ENCODE measurements at regions not wholly inside any gene's neighbourhood (a gene's known extent, or its start where the extent isn't known, plus 50 kb on each side); places are given as distances from the start of the nearest gene placed in this dataset.

- Histone ChIP-seq H3K18ac (ENCODE audit: low read depth, low read length) (no peak overlapping the region), H3K4ac (ENCODE audit: low read depth, low read length) (no peak overlapping the region), H3K14ac (replicated peaks; ENCODE audit: low read depth, low read length) (no peak overlapping the region), H3K4me2 (ENCODE audit: low read depth, low read length) (no peak overlapping the region), H3K9ac (ENCODE audit: low read depth, low read length) (no peak overlapping the region), H3K56ac (ENCODE audit: extremely low read depth, insufficient read depth, low read length) (no peak overlapping the region), H2AK5ac (ENCODE audit: low read depth, low read length) (no peak overlapping the region), H2AFZ (replicated peaks; ENCODE audit: low read length, poor library complexity) (no peak overlapping the region), H2BK20ac (ENCODE audit: low read depth, low read length) (no peak overlapping the region), H2BK15ac (ENCODE audit: low read depth, low read length) (no peak overlapping the region), H3K36me3 (ENCODE audit: control insufficient read depth, insufficient read depth, low read length) (no peaks in the 10 kb centered on the region), H2BK5ac (ENCODE audit: low read depth, low read length, poor library complexity, severe bottlenecking) (no peak overlapping the region), H2AK9ac (replicated peaks; ENCODE audit: low read depth, low read length, poor library complexity) (no peak overlapping the region), H3K27ac (ENCODE audit: insufficient read depth, low read length) (no peak overlapping the region), H3K9me1 (ENCODE audit: insufficient read depth, low read length) (no peaks in the 10 kb centered on the region), H4K20me1 (ENCODE audit: insufficient read depth, low read length) (no peaks in the 10 kb centered on the region), H4K91ac (ENCODE audit: insufficient read depth, low read depth, low read length) (no peak overlapping the region), H2BK120ac (ENCODE audit: low read depth, low read length) (no peak overlapping the region), H3K23ac (ENCODE audit: low read depth, low read length) (no peak overlapping the region), H3K79me1 (ENCODE audit: low read depth in 1 of 2, low read length in 2 of 2) (no peaks in the 10 kb centered on the region), H3K4me1 (ENCODE audit: control insufficient read depth, insufficient read depth, low read length) (no peaks in the 10 kb centered on the region), H3K9me3 (ENCODE audit: control insufficient read depth, insufficient read depth, low read length) (peaks cover 10% of the 10 kb centered on the region; the same call in 1 of the 2 replicates), H4K8ac (ENCODE audit: low read depth in 2 of 2, low read length in 2 of 2) (no peak overlapping the region), H3K4me3 (ENCODE audit: insufficient read depth, low read depth, low read length) (no peak overlapping the region), H3K27me3 (ENCODE audit: control insufficient read depth, insufficient read depth, low read length) (no peaks in the 10 kb centered on the region), H4K5ac (ENCODE audit: low read depth, low read length) (no peak overlapping the region)
- dilution Hi-C loops (cut with HindIII; ENCODE audit: low sequenced_read_pairs, unreplicated experiment), result no loop called here
- ChIA-PET POLR2A (ENCODE audit: unreplicated experiment) (no interaction called here), CTCF (no interaction called here)
- intact Hi-C loops (cut with micrococcal nuclease), result loop anchor here (5.0 kb wide), 1 partner anchor 788 kb away; no protein-coding TSS in a partner anchor
- no CpG with 5 or more reads among the region's 2 CpGs for WGBS, 2 experiments (ENCODE audit: extremely low coverage in 2 of 2, insufficient read length in 1 of 2)
- TF ChIP-seq NFE2L2 (IDR thresholded peaks at IDR 0.05; ENCODE audit: low read depth, low read length) (no peak), MAZ (IDR thresholded peaks at IDR 0.05; ENCODE audit: borderline replicate concordance, low read depth, low read length) (no peak)
- no TSS peak for BruUV-seq (replicated peaks)
- ATAC-seq (ENCODE audit: low read depth), result no peak
- no peak for DNase-seq
- in situ Hi-C loops (cut with MboI; ENCODE audit: low sequenced_read_pairs), result no loop called here
Observed at GRCh38 chr3:19029837-19030521, 118.3 kb upstream of the KCNH8 start.
